H4 (cell line): ENCODE measurements at regions not wholly inside any gene's neighbourhood (a gene's known extent, or its start where the extent isn't known, plus 50 kb on each side); places are given as distances from the start of the nearest gene placed in this dataset.
A peak's percentile ranks its signal among the peaks of the same experiment; 100 is the strongest.

Experiments
- DNase-seq: peaks from one replicate; pipeline ENCODE4 v3.0.0-alpha.2; 2015; ENCODE audit warnings: low spot score

- DNase-seq = no peak
Measured at GRCh38 chr10:85145966-85146365, 817.6 kb downstream of the CCSER2 start.

- DNase-seq = no peak
Measured at GRCh38 chr10:85147346-85148250, 819.2 kb downstream of the CCSER2 start.

- no peak for DNase-seq
Measured at GRCh38 chr10:85148693-85149640, 820.6 kb downstream of the CCSER2 start.

GRCh38 chr10:85149766-85150165 lies 821.4 kb downstream of the CCSER2 start:
- no peak for DNase-seq

- DNase-seq = no peak
Measured at GRCh38 chr10:85151506-85151905, 823.1 kb downstream of the CCSER2 start.

- DNase-seq = no peak
Measured at GRCh38 chr10:85152496-85152895, 824.1 kb downstream of the CCSER2 start.

GRCh38 chr10:85152911-85153310 lies 824.5 kb downstream of the CCSER2 start:
- no peak for DNase-seq

- no peak for DNase-seq
Measured at GRCh38 chr10:85157206-85157605, 828.8 kb downstream of the CCSER2 start.

GRCh38 chr10:85168243-85168642 lies 839.9 kb downstream of the CCSER2 start:
- no peak for DNase-seq

GRCh38 chr10:85170026-85170425 lies 841.6 kb downstream of the CCSER2 start:
- DNase-seq = no peak

GRCh38 chr10:85175635-85176034 lies 847.2 kb downstream of the CCSER2 start:
- peak; percentile 9 for DNase-seq

GRCh38 chr10:85177767-85178166 lies 849.4 kb downstream of the CCSER2 start:
- no peak for DNase-seq

GRCh38 chr10:85187047-85187446 lies 858.7 kb downstream of the CCSER2 start:
- DNase-seq = no peak

GRCh38 chr10:85188770-85189484 lies 860.5 kb downstream of the CCSER2 start:
- no peak for DNase-seq

- DNase-seq = no peak
Measured at GRCh38 chr10:85193796-85194195, 865.4 kb downstream of the CCSER2 start.

- DNase-seq = no peak
Measured at GRCh38 chr10:85194706-85195105, 866.3 kb downstream of the CCSER2 start.

- DNase-seq = no peak
Measured at GRCh38 chr10:85195596-85195995, 867.2 kb downstream of the CCSER2 start.

- DNase-seq = no peak
Measured at GRCh38 chr10:85204814-85205213, 876.4 kb downstream of the CCSER2 start.

GRCh38 chr10:85212526-85212925 lies 884.1 kb downstream of the CCSER2 start:
- no peak for DNase-seq

GRCh38 chr10:85213493-85213892 lies 885.1 kb downstream of the CCSER2 start:
- DNase-seq = no peak

- no peak for DNase-seq
Measured at GRCh38 chr10:85222300-85222699, 893.9 kb downstream of the CCSER2 start.

GRCh38 chr10:85224366-85224940 lies 896.1 kb downstream of the CCSER2 start:
- DNase-seq = no peak
